RWPE1 (cell line): ENCODE measurements at regions not wholly inside any gene's neighbourhood (a gene's known extent, or its start where the extent isn't known, plus 50 kb on each side); places are given as distances from the start of the nearest gene placed in this dataset.

ENCODE experiments used
- CTCF ChIA-PET: fragments of 350-600 bp; sonication (Branson Sonifier 250); formaldehyde crosslinking; extraction: SDS; loops from one replicate; lab custom pipeline; 2021; lab: Yijun Ruan, JAX
- POLR2A ChIA-PET: fragments of 400-600 bp; formaldehyde crosslinking; extraction: SDS; loops from one replicate; lab custom pipeline; 2020; ENCODE audit warnings: antibody characterized with exemption; ENCODE audit not compliant: low non-redundant PET; lab: Yijun Ruan, JAX
- DNase-seq: peaks from one replicate; pipeline ENCODE4 v3.0.0; 2012; ENCODE audit warnings: low spot score
- H3K27ac ChIP-seq: fragments of 450-650 bp; 2 replicates; pipeline ENCODE4 v1.5.1; 2017
- CTCF ChIP-seq: fragments of 450-650 bp; conservative IDR thresholded peaks from 2 replicates; pipeline ENCODE4 v1.5.1; 2017; ENCODE audit warnings: low read depth, mild to moderate bottlenecking

GRCh38 chr16:85546585-85547447 is 66.3 kb upstream of the GSE1 start:
- POLR2A ChIA-PET = no interaction called here
- TF ChIP-seq CTCF = no peak
- H3K27ac ChIP-seq = no peak overlapping the region
- DNase-seq = no peak
- CTCF ChIA-PET = interaction anchor here (0.9 kb wide), 1 partner anchor 17 kb away, joined by 4 read pairs; no protein-coding TSS in a partner anchor

- DNase-seq = no peak
- ChIA-PET POLR2A (no interaction called here), CTCF (interaction anchor here (0.6 to 0.7 kb wide), 2 partner anchors 19 to 83 kb away, joined by 4 read pairs; no protein-coding TSS in a partner anchor)
- no peak for TF ChIP-seq CTCF
- no peak overlapping the region for H3K27ac ChIP-seq
Measured at GRCh38 chr16:85548375-85548774, 64.7 kb upstream of the GSE1 start.

- no peak for TF ChIP-seq CTCF
- ChIA-PET CTCF (no interaction called here), POLR2A (no interaction called here)
- DNase-seq = no peak
- H3K27ac ChIP-seq = peak overlapping the region; percentile 10; the same call in 1 of the 2 replicates
Measured at GRCh38 chr16:85549766-85550421, 63.2 kb upstream of the GSE1 start.

GRCh38 chr16:85550422-85550864 is 62.7 kb upstream of the GSE1 start:
- no peak for DNase-seq
- CTCF ChIA-PET = no interaction called here
- TF ChIP-seq CTCF = no peak
- H3K27ac ChIP-seq = peak overlapping the region; percentile 44
- POLR2A ChIA-PET = no interaction called here

- H3K27ac ChIP-seq = peak overlapping the region; percentile 44
- ChIA-PET POLR2A (interaction anchor here (0.7 kb wide), 1 partner anchor 180 kb away, joined by 5 read pairs; no protein-coding TSS in a partner anchor), CTCF (interaction anchor here (0.6 to 2.4 kb wide), 5 partner anchors 10 to 180 kb away, joined by 3 to 9 read pairs (median 6); no protein-coding TSS in a partner anchor)
- no peak for TF ChIP-seq CTCF
- no peak for DNase-seq
Measured at GRCh38 chr16:85550953-85551924, 61.9 kb upstream of the GSE1 start.
